ENCODE measurements at regions not wholly inside any gene's neighbourhood (a gene's known extent, or its start where the extent isn't known, plus 50 kb on each side); places are given as distances from the start of the nearest gene placed in this dataset.

- H3K27me3 Mint-ChIP-seq (ENCODE audit: low read depth) = no peaks in the 10 kb centered on the region
- H3K4me3 Mint-ChIP-seq = no peak overlapping the region
- ATAC-seq (no peak), DNase-seq (no peak)
- ChIA-PET CTCF (no interaction called here), POLR2A (no interaction called here)
- no peak overlapping the region for H3K27ac Mint-ChIP-seq
- H3K4me1 Mint-ChIP-seq (ENCODE audit: low read depth) = no peaks in the 10 kb centered on the region
- H3K9me3 Mint-ChIP-seq (ENCODE audit: insufficient read depth) = no peaks in the 10 kb centered on the region
- H3K36me3 Mint-ChIP-seq (ENCODE audit: low read depth) = no peaks in the 10 kb centered on the region
Observed at GRCh38 chr1:163684785-163685184, 363.0 kb downstream of the NUF2 start.

GRCh38 chr1:163692266-163692665, 370.5 kb downstream of the NUF2 start:
- Mint-ChIP-seq H3K27ac (no peak overlapping the region), H3K9me3 (ENCODE audit: insufficient read depth) (no peaks in the 10 kb centered on the region), H3K4me1 (ENCODE audit: low read depth) (no peaks in the 10 kb centered on the region), H3K4me3 (no peak overlapping the region), H3K27me3 (ENCODE audit: low read depth) (no peaks in the 10 kb centered on the region), H3K36me3 (ENCODE audit: low read depth) (no peaks in the 10 kb centered on the region)
- POLR2A ChIA-PET = no interaction called here
- CTCF ChIA-PET = no interaction called here
- no peak for DNase-seq
- no peak for ATAC-seq

- H3K4me1 Mint-ChIP-seq (ENCODE audit: low read depth) = no peaks in the 10 kb centered on the region
- no peak for DNase-seq
- H3K27me3 Mint-ChIP-seq (ENCODE audit: low read depth) = no peaks in the 10 kb centered on the region
- ChIA-PET POLR2A (no interaction called here), CTCF (no interaction called here)
- no peak for ATAC-seq
- H3K27ac Mint-ChIP-seq = no peak overlapping the region
- no peak overlapping the region for H3K4me3 Mint-ChIP-seq
- no peaks in the 10 kb centered on the region for H3K9me3 Mint-ChIP-seq (ENCODE audit: insufficient read depth)
- no peaks in the 10 kb centered on the region for H3K36me3 Mint-ChIP-seq (ENCODE audit: low read depth)
Observed at GRCh38 chr1:163697137-163697536, 375.4 kb downstream of the NUF2 start.

- CTCF ChIA-PET = no interaction called here
- Mint-ChIP-seq H3K27me3 (ENCODE audit: low read depth) (no peaks in the 10 kb centered on the region), H3K4me3 (no peak overlapping the region), H3K9me3 (ENCODE audit: insufficient read depth) (no peaks in the 10 kb centered on the region), H3K36me3 (ENCODE audit: low read depth) (no peaks in the 10 kb centered on the region), H3K4me1 (ENCODE audit: low read depth) (no peaks in the 10 kb centered on the region), H3K27ac (no peak overlapping the region)
- no peak for ATAC-seq
- no peak for DNase-seq
- POLR2A ChIA-PET = no interaction called here
Observed at GRCh38 chr1:163701783-163702374, 380.1 kb downstream of the NUF2 start.

GRCh38 chr1:163703794-163704193, 382.0 kb downstream of the NUF2 start:
- Mint-ChIP-seq H3K4me3 (no peak overlapping the region), H3K4me1 (ENCODE audit: low read depth) (no peaks in the 10 kb centered on the region), H3K36me3 (ENCODE audit: low read depth) (no peaks in the 10 kb centered on the region), H3K27me3 (ENCODE audit: low read depth) (no peaks in the 10 kb centered on the region), H3K9me3 (ENCODE audit: insufficient read depth) (no peaks in the 10 kb centered on the region), H3K27ac (no peak overlapping the region)
- ATAC-seq (no peak), DNase-seq (no peak)
- CTCF ChIA-PET = no interaction called here
- POLR2A ChIA-PET = no interaction called here

- POLR2A ChIA-PET = no interaction called here
- CTCF ChIA-PET = no interaction called here
- Mint-ChIP-seq H3K9me3 (ENCODE audit: insufficient read depth) (no peaks in the 10 kb centered on the region), H3K4me1 (ENCODE audit: low read depth) (no peaks in the 10 kb centered on the region), H3K27me3 (ENCODE audit: low read depth) (no peaks in the 10 kb centered on the region), H3K36me3 (ENCODE audit: low read depth) (no peaks in the 10 kb centered on the region), H3K4me3 (no peak overlapping the region), H3K27ac (no peak overlapping the region)
- DNase-seq (no peak), ATAC-seq (no peak)
Observed at GRCh38 chr1:163706915-163707314, 385.2 kb downstream of the NUF2 start.

- no peak overlapping the region for H3K27ac Mint-ChIP-seq
- ATAC-seq (no peak), DNase-seq (no peak)
- H3K4me1 Mint-ChIP-seq (ENCODE audit: low read depth) = no peaks in the 10 kb centered on the region
- no peaks in the 10 kb centered on the region for H3K27me3 Mint-ChIP-seq (ENCODE audit: low read depth)
- no peak overlapping the region for H3K4me3 Mint-ChIP-seq
- CTCF ChIA-PET = no interaction called here
- POLR2A ChIA-PET = no interaction called here
- H3K36me3 Mint-ChIP-seq (ENCODE audit: low read depth) = no peaks in the 10 kb centered on the region
- H3K9me3 Mint-ChIP-seq (ENCODE audit: insufficient read depth) = no peaks in the 10 kb centered on the region
Observed at GRCh38 chr1:163709636-163710035, 387.9 kb downstream of the NUF2 start.

- no peaks in the 10 kb centered on the region for H3K36me3 Mint-ChIP-seq (ENCODE audit: low read depth)
- DNase-seq = no peak
- H3K27me3 Mint-ChIP-seq (ENCODE audit: low read depth) = no peaks in the 10 kb centered on the region
- ATAC-seq = no peak
- ChIA-PET CTCF (no interaction called here), POLR2A (no interaction called here)
- no peak overlapping the region for H3K4me3 Mint-ChIP-seq
- H3K4me1 Mint-ChIP-seq (ENCODE audit: low read depth) = no peaks in the 10 kb centered on the region
- H3K27ac Mint-ChIP-seq = no peak overlapping the region
- H3K9me3 Mint-ChIP-seq (ENCODE audit: insufficient read depth) = no peaks in the 10 kb centered on the region
Observed at GRCh38 chr1:163712321-163712720, 390.6 kb downstream of the NUF2 start.

GRCh38 chr1:163720294-163720693, 398.5 kb downstream of the NUF2 start:
- Mint-ChIP-seq H3K27ac (no peak overlapping the region), H3K9me3 (ENCODE audit: insufficient read depth) (peaks cover 22% of the 10 kb centered on the region), H3K27me3 (ENCODE audit: low read depth) (no peaks in the 10 kb centered on the region), H3K36me3 (ENCODE audit: low read depth) (no peaks in the 10 kb centered on the region), H3K4me1 (ENCODE audit: low read depth) (no peaks in the 10 kb centered on the region), H3K4me3 (no peak overlapping the region)
- ChIA-PET POLR2A (no interaction called here), CTCF (interaction anchor here (0.9 kb wide), 1 partner anchor 1068 kb away, joined by 4 read pairs; no protein-coding TSS in a partner anchor)
- ATAC-seq (no peak), DNase-seq (no peak)

- CTCF ChIA-PET = no interaction called here
- H3K9me3 Mint-ChIP-seq (ENCODE audit: insufficient read depth) = peaks cover 16% of the 10 kb centered on the region
- H3K27me3 Mint-ChIP-seq (ENCODE audit: low read depth) = no peaks in the 10 kb centered on the region
- ATAC-seq (no peak), DNase-seq (no peak)
- no peak overlapping the region for H3K27ac Mint-ChIP-seq
- no peaks in the 10 kb centered on the region for H3K4me1 Mint-ChIP-seq (ENCODE audit: low read depth)
- no peak overlapping the region for H3K4me3 Mint-ChIP-seq
- POLR2A ChIA-PET = no interaction called here
- no peaks in the 10 kb centered on the region for H3K36me3 Mint-ChIP-seq (ENCODE audit: low read depth)
Observed at GRCh38 chr1:163725551-163725950, 403.8 kb downstream of the NUF2 start.

- no peaks in the 10 kb centered on the region for H3K27me3 Mint-ChIP-seq (ENCODE audit: low read depth)
- no peak for ATAC-seq
Observed at GRCh38 chr1:163730411-163730821, 408.7 kb downstream of the NUF2 start.

GRCh38 chr1:163737261-163737660, 415.5 kb downstream of the NUF2 start:
- POLR2A ChIA-PET = no interaction called here
- H3K4me1 Mint-ChIP-seq (ENCODE audit: low read depth) = no peaks in the 10 kb centered on the region
- no peaks in the 10 kb centered on the region for H3K9me3 Mint-ChIP-seq (ENCODE audit: insufficient read depth)
- no peaks in the 10 kb centered on the region for H3K27me3 Mint-ChIP-seq (ENCODE audit: low read depth)
- CTCF ChIA-PET = no interaction called here
- no peak overlapping the region for H3K4me3 Mint-ChIP-seq
- DNase-seq (no peak), ATAC-seq (no peak)
- no peak overlapping the region for H3K27ac Mint-ChIP-seq
- H3K36me3 Mint-ChIP-seq (ENCODE audit: low read depth) = no peaks in the 10 kb centered on the region

More at GRCh38 chr1:163730411-163730821, 408.7 kb downstream of the NUF2 start:
- Mint-ChIP-seq H3K4me1 (ENCODE audit: low read depth) (no peaks in the 10 kb centered on the region), H3K4me3 (no peak overlapping the region), H3K27ac (no peak overlapping the region), H3K9me3 (ENCODE audit: insufficient read depth) (peaks cover 6% of the 10 kb centered on the region), H3K36me3 (ENCODE audit: low read depth) (no peaks in the 10 kb centered on the region)
- no peak for DNase-seq
- CTCF ChIA-PET = no interaction called here
- POLR2A ChIA-PET = no interaction called here

GRCh38 chr1:163744301-163744887, 422.6 kb downstream of the NUF2 start:
- H3K36me3 Mint-ChIP-seq (ENCODE audit: low read depth) = no peaks in the 10 kb centered on the region
- POLR2A ChIA-PET = no interaction called here
- peaks cover 7% of the 10 kb centered on the region for H3K9me3 Mint-ChIP-seq (ENCODE audit: insufficient read depth)
- ATAC-seq (no peak), DNase-seq (no peak)
- no peak overlapping the region for H3K27ac Mint-ChIP-seq
- H3K4me3 Mint-ChIP-seq = no peak overlapping the region
- H3K4me1 Mint-ChIP-seq (ENCODE audit: low read depth) = no peaks in the 10 kb centered on the region
- CTCF ChIA-PET = no interaction called here
- no peaks in the 10 kb centered on the region for H3K27me3 Mint-ChIP-seq (ENCODE audit: low read depth)

Measured in activated CD8-positive, alpha-beta T cell treated with anti-CD3 and anti-CD28 coated beads, Interleukin-2, amount 10 ng/mL, durations not matched to agents 7 days and 5 days (primary cell).